IPS DF 19.7 (cell line): ENCODE measurements at regions not wholly inside any gene's neighbourhood (a gene's known extent, or its start where the extent isn't known, plus 50 kb on each side); places are given as distances from the start of the nearest gene placed in this dataset.
"Not testable (repeated sequence)": the region's sequence is repeated elsewhere in the genome, so short reads cannot be mapped to it uniquely, and the experiment has no call there.

Experiments
- DNase-seq: peaks from one replicate; pipeline ENCODE4 v3.0.0-alpha.2; 2013; ENCODE audit warnings: low read depth, low spot score

- no peak for DNase-seq
Measured at GRCh38 chr3:106529738-106530137, 660.9 kb upstream of the CBLB start.

- DNase-seq: no peak
Measured at GRCh38 chr3:106530367-106530766, 661.6 kb upstream of the CBLB start.

- not testable (repeated sequence) for DNase-seq
Measured at GRCh38 chr3:106531771-106532329, 663.0 kb upstream of the CBLB start.

GRCh38 chr3:106533093-106533787 is 664.4 kb upstream of the CBLB start:
- no peak for DNase-seq

GRCh38 chr3:106533788-106534160 is 665.0 kb upstream of the CBLB start:
- no peak for DNase-seq

GRCh38 chr3:106534206-106534605 is 665.4 kb upstream of the CBLB start:
- DNase-seq: no peak

- DNase-seq: no peak
Measured at GRCh38 chr3:106540743-106541142, 671.9 kb upstream of the CBLB start.

GRCh38 chr3:106542101-106542769 is 673.4 kb upstream of the CBLB start:
- DNase-seq: no peak

GRCh38 chr3:106552351-106553043 is 683.7 kb upstream of the CBLB start:
- no peak for DNase-seq

- no peak for DNase-seq
Measured at GRCh38 chr3:106560451-106560966, 691.7 kb upstream of the CBLB start.

- DNase-seq: no peak
Measured at GRCh38 chr3:106566277-106566676, 697.5 kb upstream of the CBLB start.

- no peak for DNase-seq
Measured at GRCh38 chr3:106570426-106570825, 701.6 kb upstream of the CBLB start.

GRCh38 chr3:106573605-106574004 is 704.8 kb upstream of the CBLB start:
- no peak for DNase-seq

GRCh38 chr3:106575029-106575428 is 706.2 kb upstream of the CBLB start:
- DNase-seq: no peak

GRCh38 chr3:106577241-106577640 is 708.4 kb upstream of the CBLB start:
- DNase-seq: no peak

GRCh38 chr3:106578911-106579310 is 710.1 kb upstream of the CBLB start:
- DNase-seq: no peak

GRCh38 chr3:106582151-106582550 is 713.3 kb upstream of the CBLB start:
- DNase-seq: no peak

GRCh38 chr3:106587551-106587950 is 718.7 kb upstream of the CBLB start:
- DNase-seq: no peak

- DNase-seq: no peak
Measured at GRCh38 chr3:106588739-106589138, 719.9 kb upstream of the CBLB start.

- no peak for DNase-seq
Measured at GRCh38 chr3:106589311-106589942, 720.6 kb upstream of the CBLB start.

GRCh38 chr3:106590216-106590615 is 721.4 kb upstream of the CBLB start:
- no peak for DNase-seq

GRCh38 chr3:106593381-106593780 is 724.6 kb upstream of the CBLB start:
- no peak for DNase-seq
